GM18909 (cell line): ENCODE measurements at regions not wholly inside any gene's neighbourhood (a gene's known extent, or its start where the extent isn't known, plus 50 kb on each side); places are given as distances from the start of the nearest gene placed in this dataset.
"Not testable (repeated sequence)": the region's sequence is repeated elsewhere in the genome, so short reads cannot be mapped to it uniquely, and the experiment has no call there.

ENCODE experiments used
- ATAC-seq: cut with Tn5 transposase; IDR thresholded peaks from one replicate; pipeline ENCODE4 v1.9.1; 2021; ENCODE audit warnings: mild to moderate bottlenecking; ENCODE audit not compliant: unreplicated experiment, poor library complexity

DNA sequence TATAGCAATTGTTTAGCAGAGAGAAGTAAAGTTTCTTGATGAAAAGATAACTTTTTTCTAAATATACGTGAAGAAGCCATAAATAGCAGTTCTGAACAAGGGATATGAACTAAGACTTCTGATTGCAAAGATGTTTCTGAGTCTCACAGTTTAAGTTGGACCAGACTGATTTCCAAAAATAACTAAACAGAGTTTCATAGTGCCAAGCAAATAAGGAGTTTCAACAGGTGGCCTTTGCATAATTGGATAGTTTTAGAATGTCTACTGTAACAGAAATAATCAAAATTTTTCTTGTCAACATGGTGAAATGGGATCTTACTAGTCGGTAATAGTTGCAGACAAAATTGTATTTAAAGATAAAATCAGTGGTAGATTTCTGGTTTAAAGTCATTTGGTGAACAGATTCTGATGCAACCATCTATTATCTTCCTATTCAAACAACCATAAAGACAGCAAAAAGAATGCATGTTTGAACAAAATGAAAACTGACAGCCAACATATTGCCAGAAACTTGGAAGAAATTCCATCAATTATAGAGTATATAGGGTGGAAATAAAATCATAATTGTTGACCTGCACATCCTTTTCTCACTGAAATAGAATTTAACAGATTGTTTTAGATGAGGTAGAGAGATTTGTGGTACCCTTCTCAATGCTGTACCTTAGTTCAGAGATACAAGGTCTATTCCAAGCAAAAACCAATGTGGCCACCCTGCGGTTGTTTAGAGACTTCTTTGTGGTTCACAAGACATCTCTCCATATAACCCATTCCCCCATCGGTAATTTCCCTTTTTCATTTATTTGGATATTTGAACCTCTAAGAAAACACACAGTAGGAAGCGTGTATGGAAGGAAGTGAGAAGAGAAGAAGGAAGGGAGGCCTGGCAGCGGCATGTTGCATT lies 275.3 kb downstream of the COG6 start:
- no peak for ATAC-seq

GRCh38 chr13:39931505-39931904 lies 276.0 kb downstream of the COG6 start:
- no peak for ATAC-seq

GRCh38 chr13:39932514-39932913 lies 277.1 kb downstream of the COG6 start:
- not testable (repeated sequence) for ATAC-seq

GRCh38 chr13:39935155-39935554 lies 279.7 kb downstream of the COG6 start:
- ATAC-seq, result peak; percentile 66

DNA sequence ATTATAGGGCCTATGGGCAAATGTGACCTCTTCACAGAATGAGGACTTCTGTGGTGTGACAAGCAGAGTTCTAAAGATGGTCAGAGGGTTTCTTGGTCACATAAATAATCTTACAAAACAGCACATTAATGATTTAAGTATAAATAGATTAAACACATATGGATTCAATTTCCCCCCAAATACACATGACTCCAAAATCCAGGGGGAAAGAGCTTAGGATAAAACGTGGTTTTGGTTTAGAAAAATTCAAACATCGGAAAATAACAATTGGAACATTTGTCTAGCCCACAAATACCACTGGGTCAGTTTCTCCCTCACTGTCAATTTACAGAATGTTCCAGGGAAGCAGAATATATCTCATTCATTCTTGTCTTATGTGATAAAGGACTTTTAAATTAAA lies 283.1 kb downstream of the COG6 start:
- ATAC-seq, result no peak

DNA sequence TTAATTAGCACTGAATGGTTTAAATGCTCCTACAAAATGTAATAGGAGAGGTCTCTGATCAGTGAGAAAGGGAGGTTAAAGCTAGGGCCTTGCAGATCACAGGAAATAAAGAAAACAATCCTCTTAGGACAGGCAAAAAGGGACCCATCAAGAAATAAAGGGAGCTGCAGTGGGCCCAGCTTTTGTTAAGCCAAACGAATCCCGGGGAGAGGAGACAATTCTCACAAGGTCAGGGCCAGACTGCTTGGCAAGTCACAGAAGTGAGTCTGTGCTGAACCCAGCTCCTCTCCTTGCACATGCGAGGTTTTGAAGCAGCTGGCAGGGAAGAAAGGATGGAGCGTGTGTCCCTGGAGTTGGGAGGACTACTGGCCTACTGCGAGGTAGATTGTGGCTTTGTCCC lies 285.8 kb downstream of the COG6 start:
- no peak for ATAC-seq

- ATAC-seq, result no peak
Measured at GRCh38 chr13:39941911-39942551, 286.6 kb downstream of the COG6 start.

DNA sequence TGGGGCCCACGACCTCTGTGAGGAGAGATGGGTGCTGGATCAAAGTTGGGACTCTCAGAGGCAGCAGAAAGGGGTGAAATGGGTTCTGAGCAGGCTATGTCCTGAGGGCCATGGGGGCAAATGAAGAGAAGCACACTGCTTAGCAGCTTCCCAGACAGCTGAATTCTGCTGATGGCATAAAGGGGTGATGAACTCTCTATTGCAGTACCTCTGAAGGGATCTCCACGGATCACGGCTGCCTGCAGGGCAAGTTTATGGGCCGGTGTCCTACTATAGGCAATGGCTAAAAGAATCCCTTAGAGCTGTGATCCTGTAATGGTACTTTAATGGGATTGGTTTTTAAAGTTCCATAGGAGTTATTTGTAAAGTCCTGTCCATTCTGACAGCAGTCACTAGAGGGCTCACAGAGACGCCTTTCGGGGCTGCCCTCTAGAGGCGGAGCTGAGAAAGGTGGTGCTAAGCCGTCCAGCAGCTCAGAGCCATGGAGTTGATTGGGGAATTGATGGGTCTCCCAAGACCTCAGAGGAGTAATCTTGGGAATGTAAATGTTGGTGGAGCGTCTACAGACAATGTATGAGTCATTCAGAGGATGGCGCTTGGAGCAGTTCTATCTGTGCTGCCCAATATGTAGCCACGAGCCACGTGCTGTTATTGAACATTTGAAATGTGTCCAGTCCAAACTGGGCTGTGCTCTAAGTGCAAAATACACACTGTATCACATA lies 287.3 kb downstream of the COG6 start:
- peak; percentile 96 for ATAC-seq

DNA sequence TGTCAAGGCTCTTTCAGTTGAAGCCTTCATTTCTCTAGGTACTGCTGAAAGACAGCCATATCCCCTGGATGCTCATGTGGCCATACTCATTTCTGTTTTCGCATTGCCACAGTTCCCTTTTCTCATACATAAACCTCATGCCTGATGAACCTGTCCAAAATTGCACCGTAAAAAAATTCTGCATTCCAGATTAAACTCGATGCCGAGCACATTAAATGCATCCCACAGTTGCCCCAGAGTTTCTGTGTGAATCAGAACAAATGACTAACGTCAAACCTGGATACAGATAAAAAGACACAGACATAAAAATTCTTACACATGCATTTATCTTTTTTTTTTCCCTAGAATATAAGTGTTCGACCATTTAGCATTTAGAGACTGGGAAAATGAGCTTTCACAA lies 288.2 kb downstream of the COG6 start:
- ATAC-seq, result no peak

DNA sequence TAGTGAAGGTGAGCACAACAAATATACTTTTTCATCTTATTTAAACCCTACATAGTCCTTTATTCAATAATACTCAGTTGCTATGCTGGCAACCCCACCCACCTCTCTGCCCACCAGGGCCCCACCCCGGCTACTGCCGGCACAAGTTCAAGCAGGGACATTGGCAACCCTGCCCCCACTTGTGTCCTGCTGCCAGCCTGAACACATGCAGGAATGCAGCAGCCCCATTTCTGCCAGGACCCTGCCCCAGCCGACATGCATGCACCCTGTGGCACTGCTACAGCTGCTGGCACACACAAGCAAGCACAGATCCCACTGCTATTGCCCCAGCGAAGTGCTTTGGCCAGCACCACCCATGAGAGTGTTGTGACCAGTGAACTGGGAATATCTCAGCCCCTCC lies 289.8 kb downstream of the COG6 start:
- ATAC-seq, result no peak

DNA sequence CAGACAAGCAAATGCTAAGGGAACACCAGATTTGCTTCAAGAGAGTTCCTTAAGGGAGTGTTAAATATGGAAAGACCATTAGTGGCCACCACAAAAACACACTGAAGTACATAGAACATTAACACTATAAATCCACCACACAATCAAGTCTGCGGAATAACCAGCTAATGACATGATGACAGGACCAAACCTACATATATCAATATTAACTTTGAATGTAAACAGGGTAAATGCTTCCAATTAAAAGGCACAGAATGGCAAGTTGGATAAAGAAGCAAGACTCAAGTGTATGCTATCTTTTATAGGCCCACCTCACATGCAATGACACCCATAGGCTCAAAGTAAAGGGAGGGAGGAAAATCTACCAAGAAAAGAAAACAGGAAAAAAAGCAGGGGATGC lies 291.3 kb downstream of the COG6 start:
- ATAC-seq, result no peak

GRCh38 chr13:39951301-39951700 lies 295.8 kb downstream of the COG6 start:
- no peak for ATAC-seq

GRCh38 chr13:39952249-39953233 lies 297.1 kb downstream of the COG6 start:
- no peak for ATAC-seq

GRCh38 chr13:39954476-39954875 lies 299.0 kb downstream of the COG6 start:
- ATAC-seq, result no peak

- peak; percentile 47 for ATAC-seq
Measured at GRCh38 chr13:39955560-39955959, 300.1 kb downstream of the COG6 start.

DNA sequence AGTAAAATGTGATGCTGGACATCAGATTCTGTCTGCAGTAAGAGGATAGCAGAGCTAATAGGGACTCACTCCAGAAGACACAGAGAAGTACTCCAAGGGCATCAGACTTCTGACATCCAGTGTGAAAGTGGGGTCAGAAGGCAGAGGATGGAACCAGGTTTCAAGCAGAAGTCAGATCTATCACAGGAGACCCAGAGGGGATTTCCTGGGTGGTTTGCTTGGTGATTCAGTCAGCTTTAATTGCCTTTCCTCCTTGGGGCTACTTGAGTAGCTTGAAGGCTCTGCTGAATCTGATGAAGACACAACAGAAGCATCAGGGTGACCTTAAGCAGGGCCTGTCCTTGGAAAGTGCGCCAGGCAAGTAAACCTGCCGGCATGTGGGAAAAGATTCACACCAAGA lies 300.6 kb downstream of the COG6 start:
- ATAC-seq, result peak; percentile 74

DNA sequence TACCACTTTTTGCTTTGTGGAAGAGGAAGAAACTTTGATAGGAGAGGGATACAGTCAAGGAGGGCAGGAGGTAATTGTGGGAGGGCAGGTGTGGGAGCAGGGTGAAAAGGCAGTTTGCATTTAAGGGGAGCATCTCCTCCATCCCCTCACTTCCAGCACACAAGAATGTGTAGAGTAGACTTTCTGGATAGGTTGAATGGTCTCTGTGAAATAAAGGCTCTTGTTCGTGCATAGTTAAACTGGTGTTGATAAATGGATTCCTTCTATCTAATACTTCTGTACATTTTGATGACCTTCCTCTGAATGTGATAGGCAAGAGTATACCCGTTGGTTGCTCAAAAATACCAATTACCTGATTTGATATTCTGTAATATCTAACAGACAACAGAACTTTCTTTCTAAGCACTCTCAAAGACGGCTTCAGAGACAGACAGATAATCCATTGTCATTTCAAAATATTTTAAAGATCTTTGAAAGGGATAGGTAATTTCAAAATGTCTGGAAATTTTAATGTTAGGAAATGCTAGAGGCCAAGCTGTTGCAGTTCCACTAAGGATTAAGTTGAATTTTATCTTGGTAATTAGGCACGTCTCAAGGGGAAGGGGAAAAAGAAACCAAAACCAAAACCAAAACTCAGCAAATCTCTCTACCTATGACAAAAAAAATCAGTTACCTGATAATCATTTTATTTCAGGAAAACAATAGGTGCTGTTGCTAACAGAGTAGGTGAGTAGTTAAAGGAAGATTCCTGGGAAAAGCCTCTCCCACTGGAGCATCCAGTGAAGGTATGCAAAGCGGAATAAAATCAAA lies 302.6 kb downstream of the COG6 start:
- no peak for ATAC-seq

DNA sequence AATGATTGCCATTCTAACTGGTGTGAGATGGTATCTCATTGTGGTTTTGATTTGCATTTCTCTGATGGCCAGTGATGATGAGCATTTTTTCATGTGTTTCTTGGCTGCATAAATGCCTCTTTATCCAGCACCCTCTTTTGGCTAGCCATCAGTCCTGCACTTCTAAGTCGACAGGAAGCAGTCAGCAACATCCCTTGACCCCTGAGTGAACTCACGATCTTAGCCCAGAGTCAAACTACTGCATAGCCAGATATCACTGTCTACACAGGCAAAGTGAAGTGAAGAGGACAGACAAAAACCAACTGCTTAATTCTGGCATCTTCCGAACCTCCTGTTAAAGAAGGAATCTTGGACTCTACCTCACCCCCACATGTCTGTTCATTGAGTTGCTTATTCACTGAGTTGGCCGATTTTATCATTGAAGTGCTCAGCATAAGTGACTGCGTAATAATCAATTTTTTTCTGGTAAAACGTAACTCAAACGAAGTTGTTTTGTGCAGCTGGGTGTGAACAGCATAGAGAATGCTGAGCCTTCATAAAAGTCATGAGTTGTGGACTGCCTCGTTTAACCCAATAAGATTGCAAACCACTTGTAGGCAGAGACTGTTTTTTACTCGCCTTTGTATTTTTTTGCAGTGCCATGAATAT lies 304.2 kb downstream of the COG6 start:
- ATAC-seq, result no peak

DNA sequence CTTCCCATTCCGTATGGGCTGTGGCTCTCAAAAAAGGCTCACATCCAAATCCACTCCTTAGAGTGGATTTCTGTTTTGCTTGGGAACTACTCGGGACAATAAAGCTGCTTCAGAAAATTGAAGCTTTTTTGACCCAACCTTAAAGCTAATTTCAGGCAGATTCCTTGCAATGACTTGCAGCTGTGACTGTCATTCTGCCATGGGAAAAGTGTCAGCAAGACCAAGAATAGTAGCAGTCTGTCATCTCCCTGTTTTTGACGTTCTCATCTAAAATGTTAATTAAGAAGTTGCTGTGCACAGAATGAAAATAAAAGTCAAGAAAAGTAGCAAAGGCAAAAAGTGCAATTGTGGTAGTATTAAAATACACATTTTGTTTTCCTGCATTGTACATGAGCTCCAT lies 304.7 kb downstream of the COG6 start:
- ATAC-seq, result no peak
